Fibroblast of villous mesenchyme (primary cell): ENCODE measurements at regions not wholly inside any gene's neighbourhood (a gene's known extent, or its start where the extent isn't known, plus 50 kb on each side); places are given as distances from the start of the nearest gene placed in this dataset.
A peak's percentile ranks its signal among the peaks of the same experiment; 100 is the strongest.

Experiments used
- DNase-seq: peaks from one replicate; pipeline ENCODE4 v3.0.0-alpha.2; 2010; ENCODE audit warnings: low read depth
- H3K4me3 ChIP-seq: 2 replicates; pipeline ENCODE4 v1.5.1; 2011; ENCODE audit warnings: low read depth, mild to moderate bottlenecking, low read length
- CTCF ChIP-seq: IDR thresholded peaks from 2 replicates; pipeline ENCODE4 v1.5.1; 2012; ENCODE audit warnings: low read depth, mild to moderate bottlenecking, low read length; ENCODE audit not compliant: insufficient read depth

- no peak overlapping the region for H3K4me3 ChIP-seq
- DNase-seq: no peak
- no peak for TF ChIP-seq CTCF
These were observed 509.3 kb upstream of the TGFBR2 start for GRCh38 chr3:30097022-30097650.

- no peak for DNase-seq
- no peak for TF ChIP-seq CTCF
- H3K4me3 ChIP-seq: no peak overlapping the region
These were observed 508.2 kb upstream of the TGFBR2 start for GRCh38 chr3:30098243-30098642.

GRCh38 chr3:30098653-30099455 lies 507.5 kb upstream of the TGFBR2 start:
- TF ChIP-seq CTCF: no peak
- no peak overlapping the region for H3K4me3 ChIP-seq
- peak; percentile 54 for DNase-seq

GRCh38 chr3:30102356-30102755 lies 504.0 kb upstream of the TGFBR2 start:
- TF ChIP-seq CTCF: no peak
- no peak overlapping the region for H3K4me3 ChIP-seq
- no peak for DNase-seq

- no peak overlapping the region for H3K4me3 ChIP-seq
- no peak for TF ChIP-seq CTCF
- no peak for DNase-seq
These were observed 503.2 kb upstream of the TGFBR2 start for GRCh38 chr3:30103186-30103585.

GRCh38 chr3:30107531-30107930 lies 498.9 kb upstream of the TGFBR2 start:
- no peak for TF ChIP-seq CTCF
- no peak overlapping the region for H3K4me3 ChIP-seq
- DNase-seq: no peak

GRCh38 chr3:30112411-30112810 lies 494.0 kb upstream of the TGFBR2 start:
- no peak for DNase-seq
- H3K4me3 ChIP-seq: no peak overlapping the region
- no peak for TF ChIP-seq CTCF
